Fibroblast of pulmonary artery (primary cell): ENCODE measurements at regions not wholly inside any gene's neighbourhood (a gene's known extent, or its start where the extent isn't known, plus 50 kb on each side); places are given as distances from the start of the nearest gene placed in this dataset.

ENCODE experiments used
- DNase-seq: peaks from one replicate; pipeline ENCODE4 v3.0.0-alpha.2; 2010; ENCODE audit warnings: low read depth
- H3K4me3 ChIP-seq: replicated peaks from 2 replicates; pipeline ENCODE4 v1.5.1; 2011; ENCODE audit warnings: low read depth, mild to moderate bottlenecking, control low read depth, low read length, moderate library complexity
- TF ChIP-seq, protein P1 (sequence below): IDR thresholded peaks from 2 replicates; pipeline ENCODE4 v1.5.1; 2011; ENCODE audit warnings: mild to moderate bottlenecking, control low read depth, low read length, inconsistent platforms; ENCODE audit errors: missing control alignments

DNA sequence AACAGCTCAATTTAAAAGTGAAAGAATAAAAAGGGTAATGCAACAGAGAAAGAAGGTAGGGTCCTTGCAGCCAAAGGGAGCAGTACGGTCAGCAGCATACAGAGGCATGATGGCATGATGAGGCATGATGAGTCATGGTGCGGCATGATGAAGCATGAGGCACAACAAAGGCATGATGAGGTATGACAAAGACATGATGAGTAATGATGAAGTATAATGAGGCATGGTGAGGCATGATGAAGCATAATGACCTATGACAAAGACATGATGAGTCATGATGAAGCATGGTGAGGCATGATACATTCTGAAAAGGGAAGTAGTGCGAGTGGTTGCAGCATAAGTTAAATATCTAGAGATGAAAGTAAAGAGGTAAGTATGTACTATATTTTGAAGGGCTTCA lies 673.2 kb downstream of the TMEM182 start:
- H3K4me3 ChIP-seq: no peak overlapping the region
- DNase-seq: no peak
- TF ChIP-seq, protein P1, sequence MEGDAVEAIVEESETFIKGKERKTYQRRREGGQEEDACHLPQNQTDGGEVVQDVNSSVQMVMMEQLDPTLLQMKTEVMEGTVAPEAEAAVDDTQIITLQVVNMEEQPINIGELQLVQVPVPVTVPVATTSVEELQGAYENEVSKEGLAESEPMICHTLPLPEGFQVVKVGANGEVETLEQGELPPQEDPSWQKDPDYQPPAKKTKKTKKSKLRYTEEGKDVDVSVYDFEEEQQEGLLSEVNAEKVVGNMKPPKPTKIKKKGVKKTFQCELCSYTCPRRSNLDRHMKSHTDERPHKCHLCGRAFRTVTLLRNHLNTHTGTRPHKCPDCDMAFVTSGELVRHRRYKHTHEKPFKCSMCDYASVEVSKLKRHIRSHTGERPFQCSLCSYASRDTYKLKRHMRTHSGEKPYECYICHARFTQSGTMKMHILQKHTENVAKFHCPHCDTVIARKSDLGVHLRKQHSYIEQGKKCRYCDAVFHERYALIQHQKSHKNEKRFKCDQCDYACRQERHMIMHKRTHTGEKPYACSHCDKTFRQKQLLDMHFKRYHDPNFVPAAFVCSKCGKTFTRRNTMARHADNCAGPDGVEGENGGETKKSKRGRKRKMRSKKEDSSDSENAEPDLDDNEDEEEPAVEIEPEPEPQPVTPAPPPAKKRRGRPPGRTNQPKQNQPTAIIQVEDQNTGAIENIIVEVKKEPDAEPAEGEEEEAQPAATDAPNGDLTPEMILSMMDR: no peak

DNA sequence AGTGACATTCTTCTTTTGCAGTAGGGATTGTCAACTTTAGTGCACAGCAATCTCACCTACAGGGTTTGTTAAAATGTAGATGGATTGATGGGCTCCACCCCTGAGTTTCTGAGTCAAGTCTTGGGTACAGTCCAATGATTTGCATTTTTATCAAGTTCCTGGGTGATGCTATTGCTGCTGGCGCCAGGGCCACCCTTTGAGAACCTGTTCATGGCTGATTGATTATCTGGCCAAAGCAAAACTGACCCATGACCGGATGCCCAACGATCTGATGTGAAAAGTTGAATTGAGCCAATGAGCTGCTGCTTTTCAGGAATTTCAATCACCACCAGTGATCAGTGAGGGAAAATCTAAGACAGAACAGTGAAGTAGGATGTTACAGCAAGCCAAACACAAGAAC lies 675.3 kb downstream of the TMEM182 start:
- TF ChIP-seq, protein P1: no peak
- DNase-seq: no peak
- H3K4me3 ChIP-seq: no peak overlapping the region

DNA sequence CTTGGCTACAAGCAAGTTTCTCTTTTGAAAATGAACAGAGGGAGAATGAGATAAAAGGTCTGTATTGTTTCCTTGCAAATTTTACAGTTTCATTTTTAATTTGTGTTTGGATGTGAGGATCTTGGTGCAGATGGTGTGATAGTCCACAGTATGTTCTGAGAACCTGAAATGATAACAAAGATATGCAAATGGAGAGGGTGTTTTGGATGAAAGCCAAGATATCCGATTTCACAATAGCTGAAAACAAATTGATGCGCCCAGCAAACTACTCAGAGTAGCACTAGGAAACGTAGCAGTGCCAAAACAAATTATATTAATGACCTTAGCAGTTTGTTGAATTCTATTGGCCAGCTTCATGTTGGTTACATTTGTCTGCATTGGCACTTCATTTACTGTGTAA lies 683.5 kb downstream of the TMEM182 start:
- H3K4me3 ChIP-seq: no peak overlapping the region
- DNase-seq: no peak
- TF ChIP-seq, protein P1: no peak

DNA sequence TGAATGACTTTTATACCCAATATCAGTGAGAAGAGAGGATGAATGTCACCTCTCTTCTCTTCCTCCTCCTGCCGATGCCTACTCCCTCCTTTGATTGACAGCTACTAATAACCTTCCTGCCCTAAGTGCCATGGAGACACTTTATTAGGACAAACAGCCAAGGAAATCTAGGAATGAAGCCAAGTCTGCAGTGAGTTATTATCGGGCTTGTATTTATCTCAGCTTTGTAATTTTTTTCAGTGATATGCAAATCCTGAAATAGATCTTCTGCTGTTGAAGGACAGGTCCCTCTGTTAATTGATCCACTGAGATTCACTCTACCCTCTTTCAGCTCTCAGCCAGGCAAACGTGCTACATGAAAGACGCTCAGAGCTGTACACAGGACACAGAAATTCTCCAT lies 686.7 kb downstream of the TMEM182 start:
- TF ChIP-seq, protein P1: no peak
- no peak for DNase-seq
- no peak overlapping the region for H3K4me3 ChIP-seq

DNA sequence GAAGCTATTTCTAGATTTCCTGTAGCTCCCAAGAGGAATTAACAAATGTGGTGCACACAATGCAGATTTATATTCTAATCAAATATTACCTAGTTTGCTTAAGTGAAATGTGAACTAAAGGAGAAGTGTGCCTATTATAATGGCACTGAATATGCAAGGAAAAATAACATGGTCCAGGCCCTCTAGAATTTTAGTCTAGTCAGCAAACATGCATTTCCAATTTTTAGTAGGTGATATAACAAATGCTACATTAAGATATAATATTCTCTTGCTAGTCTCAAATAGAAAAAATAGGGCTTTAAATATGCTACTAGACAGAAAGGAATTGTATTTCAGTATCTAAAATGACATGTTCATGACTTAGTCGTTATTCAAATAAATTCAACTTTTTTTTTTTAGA lies 689.5 kb downstream of the TMEM182 start:
- TF ChIP-seq, protein P1: no peak
- H3K4me3 ChIP-seq: no peak overlapping the region
- no peak for DNase-seq

DNA sequence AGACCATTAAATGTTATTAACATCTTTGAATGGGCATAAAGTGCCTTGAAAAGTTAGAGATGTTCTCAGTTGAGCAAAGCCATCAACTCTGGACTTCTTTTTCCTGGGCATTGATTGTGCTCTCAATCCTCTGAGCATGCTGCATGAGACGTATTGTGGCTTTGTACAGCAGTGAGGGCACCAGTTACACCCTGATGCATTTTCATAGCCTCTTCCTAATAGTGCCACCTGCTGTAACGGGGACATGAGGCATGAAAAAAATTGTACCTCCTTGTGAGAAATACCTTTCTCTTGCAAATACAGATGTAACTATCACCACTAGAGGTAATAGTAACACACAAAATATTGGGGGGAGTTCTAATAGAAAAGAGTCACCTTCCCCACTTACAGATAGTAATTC lies 697.5 kb downstream of the TMEM182 start:
- no peak overlapping the region for H3K4me3 ChIP-seq
- TF ChIP-seq, protein P1: no peak
- DNase-seq: no peak

DNA sequence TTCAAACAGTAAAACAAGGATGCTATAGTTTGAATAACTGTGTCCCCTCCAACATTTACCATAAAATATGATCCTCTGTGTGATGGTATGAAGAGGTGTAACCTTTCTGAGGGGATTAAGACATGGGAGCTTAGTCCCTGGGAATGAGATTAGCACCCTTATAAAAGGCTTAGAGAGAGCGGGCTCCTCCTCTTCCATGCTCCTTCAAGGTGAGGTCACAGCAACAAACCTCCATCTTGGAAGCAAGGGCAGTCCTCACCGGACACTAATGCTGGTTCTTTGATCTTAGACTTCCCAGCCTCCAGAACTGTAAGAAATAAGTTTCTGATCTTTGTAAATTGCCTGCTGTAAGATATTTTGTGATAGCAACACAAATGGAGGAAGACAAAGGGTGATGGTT lies 700.3 kb downstream of the TMEM182 start:
- H3K4me3 ChIP-seq: no peak overlapping the region
- TF ChIP-seq, protein P1: no peak
- no peak for DNase-seq
